DND-41 (cell line): ENCODE measurements at regions not wholly inside any gene's neighbourhood (a gene's known extent, or its start where the extent isn't known, plus 50 kb on each side); places are given as distances from the start of the nearest gene placed in this dataset.

Experiments
- CTCF ChIP-seq: IDR thresholded peaks from 2 replicates; pipeline ENCODE4 v1.5.1; 2012; ENCODE audit warnings: borderline replicate concordance, low read length, moderate library complexity, mild to moderate bottlenecking; ENCODE audit not compliant: poor library complexity, severe bottlenecking; ENCODE audit errors: extremely low read depth
- EZH2 ChIP-seq: IDR thresholded peaks from 3 replicates; pipeline ENCODE4 v1.6.1; 2012; ENCODE audit warnings: borderline replicate concordance, low read depth, mild to moderate bottlenecking, moderate library complexity, low read length, inconsistent platforms; ENCODE audit not compliant: severe bottlenecking

- TF ChIP-seq CTCF (no peak), EZH2 (no peak)
Measured at GRCh38 chr1:100793659-100794058, 74.1 kb downstream of the VCAM1 start.
